ENCODE measurements at regions not wholly inside any gene's neighbourhood (a gene's known extent, or its start where the extent isn't known, plus 50 kb on each side); places are given as distances from the start of the nearest gene placed in this dataset.
A peak's percentile ranks its signal among the peaks of the same experiment; 100 is the strongest.

- no peak overlapping the region for H3K4me3 ChIP-seq (ENCODE audit: low read length)
Observed at GRCh38 chr12:81866081-81866480, 106.9 kb upstream of the PPFIA2 start.

GRCh38 chr12:81863406-81863805 lies 104.3 kb upstream of the PPFIA2 start:
- no peak overlapping the region for H3K4me3 ChIP-seq (ENCODE audit: low read length)
- TF ChIP-seq CTCF (conservative IDR thresholded peaks at IDR 0.05; ENCODE audit: low read length): no peak
- DNase-seq (ENCODE audit: low read depth): no peak

More at GRCh38 chr12:81866081-81866480, 106.9 kb upstream of the PPFIA2 start:
- DNase-seq (ENCODE audit: low read depth): no peak
- no peak for TF ChIP-seq CTCF (conservative IDR thresholded peaks at IDR 0.05; ENCODE audit: low read length)

DNA sequence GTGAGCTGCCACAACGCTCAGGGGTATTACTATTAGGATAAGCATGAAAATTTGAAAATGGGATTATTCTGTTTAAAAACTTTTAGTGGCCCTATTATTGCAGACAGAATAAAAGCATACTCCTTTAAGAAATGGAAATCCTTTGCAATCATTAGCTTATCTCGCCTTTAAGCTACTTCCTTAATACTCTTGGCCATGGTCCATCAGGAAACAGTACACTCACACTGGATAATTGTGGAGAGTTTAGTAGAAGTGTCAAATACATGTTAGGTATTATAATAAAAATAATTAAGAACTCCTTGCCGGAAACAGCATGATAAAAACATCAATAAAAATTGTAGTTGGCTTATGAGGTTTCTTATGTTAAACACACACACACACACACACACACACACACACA lies 100.4 kb upstream of the PPFIA2 start:
- no peak for TF ChIP-seq CTCF (conservative IDR thresholded peaks at IDR 0.05; ENCODE audit: low read length)
- no peak for DNase-seq (ENCODE audit: low read depth)
- no peak overlapping the region for H3K4me3 ChIP-seq (ENCODE audit: low read length)

- DNase-seq (ENCODE audit: low read depth): no peak
- H3K4me3 ChIP-seq (ENCODE audit: low read length): no peak overlapping the region
- TF ChIP-seq CTCF (conservative IDR thresholded peaks at IDR 0.05; ENCODE audit: low read length): no peak
Observed at GRCh38 chr12:81843599-81843998, 84.4 kb upstream of the PPFIA2 start.

GRCh38 chr12:81835783-81836182 lies 76.6 kb upstream of the PPFIA2 start:
- no peak for TF ChIP-seq CTCF (conservative IDR thresholded peaks at IDR 0.05; ENCODE audit: low read length)
- no peak overlapping the region for H3K4me3 ChIP-seq (ENCODE audit: low read length)
- DNase-seq (ENCODE audit: low read depth): no peak

DNA sequence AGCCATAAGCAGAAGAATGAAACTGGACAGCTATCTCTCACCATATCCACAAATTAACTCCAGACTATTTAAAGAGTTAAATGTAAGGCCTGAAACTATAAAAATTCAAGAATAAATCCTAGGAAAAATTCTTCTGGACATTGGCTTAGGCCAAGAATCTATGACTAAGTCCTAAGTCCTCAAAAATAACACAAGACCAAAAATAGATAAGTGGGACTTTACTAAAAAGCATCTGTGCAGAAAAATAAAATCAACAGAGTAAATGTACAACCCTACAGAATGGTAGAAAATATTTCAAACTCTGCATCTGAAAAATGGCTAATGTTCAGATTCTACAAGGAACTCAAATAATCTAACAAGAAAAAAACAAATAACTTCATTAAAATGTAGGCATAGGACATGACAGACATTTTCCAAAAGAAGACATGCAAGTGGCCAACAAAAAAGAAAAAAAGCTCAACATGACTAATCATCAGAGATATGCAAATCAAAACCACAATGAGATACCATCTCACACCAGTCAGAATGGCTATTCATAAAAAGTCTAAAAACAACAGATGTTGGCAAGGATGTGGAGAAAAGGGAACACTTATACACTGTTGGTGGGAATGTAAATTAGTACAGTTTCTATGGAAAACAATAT lies 61.0 kb upstream of the PPFIA2 start:
- no peak overlapping the region for H3K4me3 ChIP-seq (ENCODE audit: low read length)
- TF ChIP-seq CTCF (conservative IDR thresholded peaks at IDR 0.05; ENCODE audit: low read length): no peak
- DNase-seq (ENCODE audit: low read depth): peak; percentile 15

DNA sequence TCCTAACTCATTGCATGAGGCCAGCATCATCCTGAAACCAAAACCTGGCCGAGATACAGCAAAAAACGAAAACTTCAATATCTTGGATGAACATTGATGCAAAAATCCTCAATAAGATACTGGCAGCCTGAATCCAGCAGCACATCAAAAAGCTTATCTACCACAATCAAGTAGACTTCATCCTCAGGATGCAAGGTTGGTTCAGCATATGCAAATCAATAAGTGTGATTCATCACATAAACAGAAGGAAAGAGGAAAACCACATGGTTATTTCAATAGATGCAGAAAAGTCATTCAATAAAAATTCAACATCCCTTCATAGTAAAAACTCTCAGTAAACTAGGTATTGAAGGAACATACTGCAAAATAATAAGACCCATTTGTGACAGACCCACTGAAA lies 56.5 kb upstream of the PPFIA2 start:
- DNase-seq (ENCODE audit: low read depth): no peak
- TF ChIP-seq CTCF (conservative IDR thresholded peaks at IDR 0.05; ENCODE audit: low read length): no peak
- no peak overlapping the region for H3K4me3 ChIP-seq (ENCODE audit: low read length)

Measured in AG10803 (cell line).